ENCODE measurements at regions not wholly inside any gene's neighbourhood (a gene's known extent, or its start where the extent isn't known, plus 50 kb on each side); places are given as distances from the start of the nearest gene placed in this dataset.

- Histone ChIP-seq H3K4me1 (no peaks in the 10 kb centered on the region), H3K4me3 (no peak overlapping the region), H3K27me3 (replicated peaks in 1 of 7) (peaks cover 0 to 6% (median 0%) of the 10 kb centered on the region in 7 donors), H3K36me3 (no peaks in the 10 kb centered on the region), H3K27ac (no peak overlapping the region), H3K9me3 (peaks cover 0 to 29% (median 7%) of the 10 kb centered on the region in 8 donors)
- intact Hi-C loops (cut with DNase I; ENCODE audit: low total_unique reads), result no loop called here
- DNase-seq, result no peak
- TF ChIP-seq CTCF (IDR thresholded peaks at IDR 0.05 in 8 of 11, conservative IDR thresholded peaks at IDR 0.05 in 3 of 11), result no peak
- no peak for TF ChIP-seq POLR2A (IDR thresholded peaks at IDR 0.05)
- TF ChIP-seq POLR2AphosphoS5 (IDR thresholded peaks at IDR 0.05), result no peak
- WGBS, 5 donors, result 32 to 80% (median 36%) methylated on average over 2 of the region's 2 CpGs
These were observed 626.0 kb downstream of the ACTR3B start for GRCh38 chr7:153385502-153385901.

GRCh38 chr7:153386556-153386955, 627.0 kb downstream of the ACTR3B start:
- WGBS, 5 donors, result 63 to 75% (median 66%) methylated on average over 10 of the region's 10 CpGs

GRCh38 chr7:153388611-153389010, 629.1 kb downstream of the ACTR3B start:
- no peak overlapping the region for H3K4me3 ChIP-seq
- DNase-seq, result no peak
- no peaks in the 10 kb centered on the region for H3K4me1 ChIP-seq
- intact Hi-C loops (cut with DNase I; ENCODE audit: low total_unique reads), result no loop called here
- TF ChIP-seq POLR2A (IDR thresholded peaks at IDR 0.05) (no peak), POLR2AphosphoS5 (IDR thresholded peaks at IDR 0.05) (no peak), CTCF (IDR thresholded peaks at IDR 0.05 in 8 of 11, conservative IDR thresholded peaks at IDR 0.05 in 3 of 11) (no peak)
- no peak overlapping the region for H3K27ac ChIP-seq
- no peaks in the 10 kb centered on the region for H3K27me3 ChIP-seq (replicated peaks in 1 of 7)
- H3K9me3 ChIP-seq, result peaks cover 0 to 60% (median 16%) of the 10 kb centered on the region in 8 donors
- no peaks in the 10 kb centered on the region for H3K36me3 ChIP-seq

More at GRCh38 chr7:153386556-153386955, 627.0 kb downstream of the ACTR3B start:
- Histone ChIP-seq H3K4me3 (no peak overlapping the region), H3K9me3 (peaks cover 0 to 39% (median 8%) of the 10 kb centered on the region in 8 donors), H3K27ac (no peak overlapping the region), H3K27me3 (replicated peaks in 1 of 7) (peaks cover 0 to 3% (median 0%) of the 10 kb centered on the region in 7 donors), H3K36me3 (no peaks in the 10 kb centered on the region), H3K4me1 (no peaks in the 10 kb centered on the region)
- TF ChIP-seq CTCF (IDR thresholded peaks at IDR 0.05 in 8 of 11, conservative IDR thresholded peaks at IDR 0.05 in 3 of 11) (no peak), POLR2A (IDR thresholded peaks at IDR 0.05) (no peak), POLR2AphosphoS5 (IDR thresholded peaks at IDR 0.05) (no peak)
- DNase-seq, result no peak
- intact Hi-C loops (cut with DNase I; ENCODE audit: low total_unique reads), result no loop called here

- WGBS, 5 donors, result 55 to 89% (median 69%) methylated on average over 3 of the region's 3 CpGs
- Histone ChIP-seq H3K4me3 (no peak overlapping the region), H3K9me3 (peaks cover 0 to 66% (median 22%) of the 10 kb centered on the region in 8 donors), H3K4me1 (no peaks in the 10 kb centered on the region), H3K36me3 (no peaks in the 10 kb centered on the region), H3K27me3 (replicated peaks in 1 of 7) (no peaks in the 10 kb centered on the region), H3K27ac (no peak overlapping the region)
- no peak for DNase-seq
- no peak for TF ChIP-seq POLR2AphosphoS5 (IDR thresholded peaks at IDR 0.05)
- TF ChIP-seq CTCF (IDR thresholded peaks at IDR 0.05 in 8 of 11, conservative IDR thresholded peaks at IDR 0.05 in 3 of 11), result no peak
- no peak for TF ChIP-seq POLR2A (IDR thresholded peaks at IDR 0.05)
- intact Hi-C loops (cut with DNase I; ENCODE audit: low total_unique reads), result no loop called here
These were observed 629.7 kb downstream of the ACTR3B start for GRCh38 chr7:153389261-153389660.

Data from spleen (tissue), 11 donors.